GM19043 (cell line): ENCODE measurements at regions not wholly inside any gene's neighbourhood (a gene's known extent, or its start where the extent isn't known, plus 50 kb on each side); places are given as distances from the start of the nearest gene placed in this dataset.

Source experiments
- ATAC-seq: cut with Tn5 transposase; IDR thresholded peaks from one replicate; pipeline ENCODE4 v1.9.1; 2021; ENCODE audit warnings: low read depth; ENCODE audit not compliant: unreplicated experiment

DNA sequence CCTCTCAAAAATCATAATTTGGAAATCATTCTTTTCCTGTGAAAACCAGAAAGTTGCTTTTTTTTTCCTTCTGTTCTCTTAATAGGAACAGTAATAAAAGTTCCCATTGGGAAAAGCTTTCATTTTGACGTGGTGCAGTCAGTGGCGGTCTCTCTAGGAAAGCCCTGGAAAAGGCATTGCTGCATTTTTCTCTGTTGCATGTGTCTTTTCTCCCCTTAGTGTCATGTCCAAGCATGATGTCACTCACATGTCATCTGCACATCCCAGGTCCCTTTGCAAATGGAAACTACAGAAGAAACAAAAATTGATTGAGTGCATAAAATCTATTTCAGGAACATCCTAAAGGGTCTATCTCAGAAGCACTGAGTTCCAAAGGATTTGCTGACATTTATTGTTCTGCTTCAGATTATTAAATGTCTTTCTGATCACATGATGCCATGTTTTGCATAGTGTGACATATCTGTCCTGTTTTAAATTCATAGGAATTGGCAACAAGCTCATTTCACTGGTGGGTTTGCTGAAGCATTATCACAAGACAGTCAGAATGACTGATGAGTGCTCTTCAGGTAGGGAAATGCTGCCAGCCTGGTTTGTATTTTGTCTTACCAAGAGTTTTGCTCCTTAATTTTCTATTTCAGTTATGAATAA lies 208.7 kb downstream of the SOX4 start:
- ATAC-seq, result no peak

DNA sequence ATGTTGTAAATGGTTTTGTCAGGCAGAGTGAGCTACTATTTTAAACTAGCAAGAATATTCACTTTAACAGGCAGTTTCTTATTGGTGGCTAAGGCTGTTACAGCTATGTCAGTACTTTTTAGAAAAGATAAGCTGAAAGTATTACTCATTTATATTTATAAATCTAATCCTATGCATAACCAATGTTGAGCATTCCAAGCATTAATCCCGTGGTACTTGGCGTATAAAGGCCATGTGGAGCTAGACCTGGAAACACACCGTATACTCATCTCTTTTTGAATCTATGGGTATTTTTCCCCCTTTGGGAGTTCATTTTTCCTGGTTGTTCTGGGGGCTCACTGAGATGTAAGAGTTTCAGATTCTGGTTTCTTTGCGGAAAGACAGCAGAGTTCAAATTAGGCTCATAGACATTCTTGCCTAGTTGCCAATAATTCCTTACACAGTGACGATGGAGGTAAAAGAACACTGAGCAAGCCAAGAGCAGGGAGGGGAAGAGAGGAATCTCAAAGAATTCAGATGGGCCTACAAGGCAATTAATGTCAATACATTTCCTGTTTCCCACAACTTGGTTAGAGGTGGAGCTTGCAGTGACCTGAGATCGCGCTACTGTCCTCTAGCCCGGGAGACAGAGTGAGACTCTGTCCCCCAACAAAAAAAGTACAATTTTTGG lies 211.5 kb downstream of the SOX4 start:
- no peak for ATAC-seq

DNA sequence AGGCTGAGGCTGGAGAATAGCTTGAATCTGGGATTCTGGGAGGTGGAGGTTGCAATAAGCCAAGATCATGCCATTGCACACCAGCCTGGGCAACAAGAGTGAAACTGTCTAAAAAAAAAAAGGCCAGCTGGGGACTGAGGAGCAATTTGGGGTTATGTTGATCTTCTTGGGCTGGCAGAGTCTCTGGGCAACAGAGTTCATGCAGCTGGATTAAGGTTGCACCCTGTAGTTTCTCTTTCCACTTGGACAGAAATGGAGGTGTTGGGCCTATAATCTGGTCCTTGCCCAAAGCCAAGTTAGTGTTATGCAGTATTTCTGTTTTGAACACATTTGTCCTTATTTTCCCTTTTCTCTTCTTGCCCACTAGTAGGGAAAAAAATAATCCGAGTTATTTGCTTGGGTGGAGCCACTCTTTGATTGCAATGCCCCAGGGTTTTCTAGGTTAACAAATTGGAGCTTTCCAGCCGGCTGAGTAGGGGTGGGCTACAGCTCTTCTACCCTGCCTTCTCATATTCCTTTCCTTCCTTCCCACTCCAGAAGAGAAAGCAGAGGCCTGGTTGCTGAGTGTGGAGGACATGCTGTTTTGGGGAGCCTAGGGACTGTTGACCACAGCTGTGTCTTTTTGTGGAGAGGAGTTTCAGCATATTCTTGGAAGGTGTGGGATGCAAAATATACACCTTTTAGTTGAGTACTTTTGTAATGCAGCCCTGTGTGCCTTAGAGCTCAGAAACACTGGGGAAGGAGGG lies 213.9 kb downstream of the SOX4 start:
- no peak for ATAC-seq

DNA sequence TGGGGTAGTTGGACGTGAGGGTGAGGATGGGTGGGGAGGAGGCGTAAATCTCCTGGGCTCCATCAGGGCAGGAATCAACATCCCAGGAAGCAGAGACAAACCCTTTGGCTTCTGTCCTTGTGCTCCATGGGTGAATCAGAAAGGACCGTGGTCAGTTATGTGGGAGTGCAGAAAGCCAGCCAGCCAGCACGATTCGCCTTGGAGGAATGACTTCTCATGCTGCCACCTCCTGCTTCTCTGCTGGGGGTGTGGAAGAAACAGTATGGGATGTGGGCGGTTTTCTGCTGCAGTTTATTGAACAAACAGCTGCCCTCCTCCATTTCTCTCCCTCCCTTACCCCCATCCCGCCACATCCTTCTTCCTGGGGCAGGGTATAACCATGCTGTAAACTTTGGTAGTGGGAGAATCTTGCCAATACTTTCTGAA lies 214.5 kb downstream of the SOX4 start:
- ATAC-seq, result no peak

DNA sequence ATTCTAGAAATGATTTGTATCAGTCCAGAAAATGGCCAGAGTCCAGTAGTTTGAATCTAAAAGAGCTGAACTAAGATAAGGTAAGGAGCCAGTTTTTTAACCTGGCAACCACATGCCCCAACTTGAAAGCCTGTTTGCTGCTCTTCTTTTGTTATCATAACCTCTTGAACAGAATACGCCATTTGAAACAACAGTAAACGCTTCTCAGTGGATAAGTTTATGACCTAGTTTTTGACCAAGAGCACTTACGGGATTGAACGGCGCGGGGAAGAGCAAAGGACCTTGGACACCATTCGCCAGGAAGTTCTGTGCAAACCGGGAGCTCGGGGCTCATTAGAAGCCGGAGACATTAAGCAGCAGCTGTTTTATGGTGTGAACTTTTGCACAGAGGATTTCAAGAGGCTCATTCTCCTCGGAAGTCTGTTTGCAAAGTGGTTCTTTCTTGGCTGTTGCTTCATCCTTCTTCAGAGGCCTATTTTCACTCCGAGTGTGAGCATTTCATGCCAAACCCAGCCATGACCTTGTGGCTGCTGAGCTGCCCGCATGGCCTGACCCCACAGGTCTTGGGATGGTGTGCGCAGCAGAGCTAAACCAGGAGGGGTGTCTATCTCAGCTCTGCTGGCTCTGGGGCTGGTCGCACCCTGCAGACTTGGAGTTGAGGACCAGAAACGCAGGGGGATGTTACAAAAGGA lies 215.1 kb downstream of the SOX4 start:
- no peak for ATAC-seq

DNA sequence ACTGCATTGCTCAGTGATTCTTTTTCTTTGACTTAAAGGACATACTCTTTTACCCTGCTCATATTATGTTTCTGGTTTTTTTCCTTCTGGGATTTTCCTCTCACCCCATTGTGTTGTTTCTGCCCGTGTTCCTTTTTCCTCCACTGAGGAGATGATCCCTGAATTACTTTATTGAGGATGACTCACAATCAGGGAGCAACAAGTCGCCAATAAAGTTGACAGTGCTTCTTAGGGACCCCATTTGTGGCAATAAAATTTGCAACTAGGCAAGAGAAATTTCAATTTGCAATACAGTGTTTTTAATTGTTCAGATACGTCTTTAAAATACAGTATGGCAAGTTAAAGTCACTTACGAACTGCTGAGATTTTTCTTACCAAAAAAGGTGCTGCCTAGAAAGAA lies 217.9 kb downstream of the SOX4 start:
- ATAC-seq, result no peak

DNA sequence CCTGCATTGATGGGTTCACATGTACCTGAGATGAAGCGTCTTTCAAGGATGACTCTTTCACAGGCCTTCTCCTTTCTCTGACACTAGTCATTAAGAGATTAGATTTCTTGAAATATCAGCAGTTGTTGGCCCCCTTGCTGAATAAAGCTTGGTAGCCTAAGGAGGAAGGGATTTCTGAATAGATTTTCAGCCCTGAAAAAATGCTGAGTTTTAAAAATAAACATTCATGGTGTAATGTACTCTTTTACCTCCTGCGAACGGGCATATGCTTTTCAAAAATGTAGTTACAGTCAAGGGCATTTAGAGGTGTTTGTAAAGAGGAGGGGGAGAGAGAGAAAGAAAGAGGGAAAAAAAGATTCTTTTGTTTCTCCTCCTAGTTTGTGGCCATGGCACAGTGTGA lies 222.7 kb downstream of the SOX4 start:
- no peak for ATAC-seq

DNA sequence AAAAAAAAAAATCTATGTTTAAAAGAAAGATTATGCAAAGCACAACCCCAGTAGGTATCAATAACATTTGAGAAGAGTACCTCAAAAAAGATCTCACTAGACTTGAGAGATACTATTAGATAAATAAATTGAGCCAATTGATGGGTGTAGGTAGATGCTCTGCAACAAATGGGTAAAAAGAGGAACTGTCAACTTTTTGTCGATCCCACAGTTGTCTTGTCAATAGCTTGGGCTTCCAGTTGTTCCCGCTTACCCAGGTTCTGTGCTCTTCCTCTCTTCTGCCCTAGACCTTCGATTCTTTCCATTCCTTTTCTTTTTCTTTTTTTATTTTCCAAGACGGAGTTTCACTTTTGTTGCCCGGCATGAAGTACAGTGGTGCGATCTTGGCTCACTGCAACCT lies 226.9 kb downstream of the SOX4 start:
- ATAC-seq, result no peak

DNA sequence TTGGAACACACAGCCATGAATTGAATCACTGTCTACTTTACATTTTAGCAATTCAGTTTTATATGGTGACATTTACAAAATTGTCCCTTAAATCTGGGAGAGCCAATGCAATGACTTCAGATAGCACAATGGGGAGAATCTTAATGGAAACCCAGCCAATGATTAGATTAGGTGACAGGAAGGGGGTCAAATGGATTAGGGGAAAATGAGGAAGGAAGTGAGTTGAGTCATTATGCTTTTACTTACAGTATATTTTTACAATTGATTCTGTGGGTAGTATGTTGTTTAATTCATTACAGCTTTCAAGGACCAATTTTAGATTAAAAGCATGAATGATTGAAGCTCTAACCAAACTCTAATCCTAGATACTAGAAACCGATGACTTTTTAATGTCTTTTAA lies 229.8 kb downstream of the SOX4 start:
- ATAC-seq, result no peak

DNA sequence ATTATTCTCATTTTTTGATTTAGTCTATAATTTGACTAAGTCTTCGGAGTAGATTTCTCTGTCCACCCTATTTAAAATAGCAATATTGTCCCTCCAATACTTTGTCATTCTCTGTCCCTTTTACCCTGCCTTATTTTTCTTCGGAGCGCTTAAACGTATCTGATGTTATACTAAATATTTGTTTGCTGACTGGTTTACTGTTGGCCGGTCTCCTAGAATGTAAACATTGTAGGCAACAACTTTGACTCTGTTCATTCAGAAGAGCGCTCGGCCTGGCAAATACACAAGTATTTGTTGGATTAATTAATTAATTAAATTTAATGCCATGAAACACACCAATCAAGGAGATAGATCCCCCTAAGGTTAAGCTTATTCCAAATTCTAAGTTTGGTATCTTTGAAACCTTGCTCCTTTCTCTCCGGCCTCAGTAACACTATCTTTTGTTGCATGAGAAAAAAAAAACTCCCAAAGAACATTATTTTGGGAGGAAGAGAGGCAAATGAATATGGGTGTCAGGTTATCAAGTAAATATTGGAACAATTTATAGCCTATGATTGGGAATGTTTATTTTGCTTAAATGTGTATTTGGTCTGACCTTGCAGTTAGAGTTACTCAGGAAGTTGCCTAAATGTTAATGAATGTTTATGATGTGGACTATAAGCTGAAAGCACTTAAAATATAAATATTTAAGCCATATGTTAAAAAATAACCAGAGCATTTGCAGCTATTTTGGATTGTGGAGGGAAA lies 231.1 kb downstream of the SOX4 start:
- ATAC-seq, result no peak

DNA sequence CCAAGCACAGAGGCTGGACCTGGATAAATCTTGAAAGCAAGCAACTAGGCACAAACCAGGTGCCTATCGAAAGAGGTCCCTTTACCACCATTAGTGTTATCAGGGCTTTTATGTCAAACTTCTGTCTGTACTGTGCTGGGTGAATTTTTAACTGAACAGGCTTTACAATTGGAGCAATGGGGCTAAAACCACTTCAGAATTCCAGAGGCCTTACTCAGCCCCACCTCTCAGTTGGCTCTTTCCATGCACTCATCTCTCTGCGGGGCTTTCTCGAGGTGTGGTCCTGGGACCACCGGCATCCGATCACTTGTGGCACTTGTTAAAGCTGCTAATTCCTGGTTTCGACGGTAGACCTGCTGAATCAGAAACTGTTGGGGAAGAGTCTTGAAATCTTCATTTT lies 232.5 kb downstream of the SOX4 start:
- no peak for ATAC-seq

DNA sequence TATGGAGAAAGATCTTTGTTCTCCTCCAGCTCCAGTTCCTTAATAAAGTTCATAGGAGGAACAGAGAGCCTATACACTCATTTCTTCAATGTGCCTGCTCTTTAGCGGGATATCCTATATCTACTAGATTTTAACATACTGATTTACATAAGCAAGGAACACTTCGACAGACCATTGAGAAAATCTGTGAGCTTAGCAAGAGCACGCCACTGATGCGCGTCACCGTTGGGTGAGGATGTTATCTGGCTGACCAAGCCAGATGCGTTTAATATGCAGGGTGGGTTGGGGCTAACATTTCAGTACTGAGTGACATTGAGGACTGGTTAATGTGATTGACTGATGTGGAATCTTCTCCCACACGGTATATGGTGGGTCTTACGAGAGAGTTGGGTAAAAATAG lies 233.4 kb downstream of the SOX4 start:
- no peak for ATAC-seq

DNA sequence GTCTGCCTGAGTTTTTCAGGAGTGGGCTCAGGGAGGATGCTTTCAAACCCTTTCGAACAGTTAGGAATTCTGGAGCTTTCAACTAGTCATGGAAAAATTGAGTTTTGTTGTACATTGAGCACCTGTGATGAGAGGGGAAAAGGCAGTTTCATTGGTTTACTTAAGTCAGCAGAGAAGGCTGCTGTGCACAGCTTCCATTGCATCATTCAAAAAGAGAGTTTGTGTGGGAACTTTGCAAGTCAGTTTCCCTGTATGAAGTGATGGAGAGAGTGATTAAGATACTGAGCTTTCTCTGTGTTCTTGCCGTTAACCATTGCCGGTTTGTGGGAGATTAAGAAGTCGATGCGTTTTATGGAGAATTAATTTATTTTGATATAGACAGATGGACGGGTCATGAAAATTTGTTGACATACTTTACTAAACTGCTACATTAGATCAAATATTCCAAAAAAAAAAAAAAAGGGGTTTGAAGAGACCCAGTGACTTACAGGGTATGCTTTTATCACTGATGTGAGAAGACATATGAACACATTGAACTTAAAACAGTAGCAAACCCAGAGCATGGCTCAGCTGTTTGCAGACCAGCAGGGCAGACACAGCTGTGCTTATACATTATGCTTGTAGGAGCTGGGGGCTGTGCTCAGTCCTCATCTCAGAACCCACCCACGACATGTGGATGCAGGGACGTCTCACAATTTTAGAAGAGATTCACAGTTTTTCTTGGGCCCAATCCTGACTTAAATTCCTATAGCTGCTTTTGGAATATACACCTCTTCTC lies 234.1 kb downstream of the SOX4 start:
- no peak for ATAC-seq

DNA sequence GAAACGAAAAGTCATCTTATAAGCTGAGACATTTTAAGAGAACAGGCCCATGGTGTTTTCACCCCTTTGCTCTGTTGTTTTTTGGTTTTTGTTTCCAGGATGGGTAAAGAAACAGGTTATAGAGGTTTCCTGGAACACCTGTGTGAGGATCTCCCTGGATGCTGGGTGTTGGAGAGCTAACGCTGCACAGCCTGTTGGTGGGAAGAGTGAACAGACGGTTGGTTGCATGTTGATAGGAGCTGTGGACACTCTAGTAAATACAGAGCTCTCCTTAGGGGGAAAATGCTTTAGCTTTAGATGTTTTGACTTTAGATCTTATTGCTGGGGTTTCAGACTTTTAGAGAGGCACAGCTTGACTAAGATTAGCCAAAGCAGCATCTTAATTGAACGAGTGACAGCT lies 235.2 kb downstream of the SOX4 start:
- ATAC-seq, result no peak

DNA sequence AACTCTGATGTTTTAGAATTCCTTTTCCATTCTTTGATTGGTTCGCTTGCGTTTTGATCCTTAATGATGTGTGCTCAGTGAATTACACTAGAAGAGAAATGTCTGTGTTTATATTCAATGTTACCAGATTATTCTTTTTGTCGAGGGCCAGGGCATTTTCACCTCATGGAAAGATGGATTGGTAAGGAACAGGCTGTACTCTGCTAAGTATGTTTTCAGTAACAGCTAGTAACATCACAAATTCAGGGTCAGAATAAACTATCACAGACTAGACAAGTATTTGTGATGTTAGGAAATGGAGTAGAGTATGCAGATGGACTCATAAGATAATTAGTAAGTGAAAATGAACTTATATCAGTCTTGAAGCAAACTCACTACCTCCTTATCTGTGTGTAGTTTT lies 235.6 kb downstream of the SOX4 start:
- no peak for ATAC-seq

DNA sequence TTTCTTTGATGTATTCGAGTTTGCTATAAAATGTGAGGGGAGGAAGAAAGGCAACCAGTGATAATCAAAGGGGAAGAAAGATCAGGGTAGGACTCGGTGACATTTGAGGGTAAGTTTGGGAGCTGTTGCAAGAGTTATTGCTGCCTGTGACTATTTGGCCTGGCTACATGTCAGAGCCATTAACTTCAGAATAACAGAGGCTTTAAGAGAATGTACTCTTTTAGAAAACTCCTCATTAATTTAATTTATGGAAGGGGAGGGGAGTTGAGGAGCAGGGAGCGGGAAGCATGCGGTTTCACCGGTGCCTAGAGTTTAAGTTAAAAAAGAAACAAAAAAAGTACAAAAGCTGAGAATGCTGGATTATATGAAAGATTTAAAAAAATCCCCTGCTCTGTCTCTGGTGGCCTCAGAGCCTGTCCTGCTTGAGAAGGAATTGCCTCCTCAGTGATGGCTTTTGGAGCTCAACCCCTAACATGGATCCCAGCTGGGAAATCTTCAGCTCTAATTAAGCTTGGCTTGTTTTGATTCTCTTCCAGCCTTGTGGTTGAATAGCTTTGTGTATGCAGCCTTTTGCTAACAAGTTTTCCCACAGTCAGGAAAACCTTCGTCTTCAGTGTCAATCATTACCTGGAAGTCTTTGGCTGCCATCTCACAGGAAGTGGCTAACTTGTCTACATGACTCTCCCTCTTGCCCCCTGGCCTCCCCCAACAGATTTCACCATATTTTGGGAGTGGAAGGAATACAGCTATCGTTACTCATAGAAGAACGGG lies 238.2 kb downstream of the SOX4 start:
- no peak for ATAC-seq

DNA sequence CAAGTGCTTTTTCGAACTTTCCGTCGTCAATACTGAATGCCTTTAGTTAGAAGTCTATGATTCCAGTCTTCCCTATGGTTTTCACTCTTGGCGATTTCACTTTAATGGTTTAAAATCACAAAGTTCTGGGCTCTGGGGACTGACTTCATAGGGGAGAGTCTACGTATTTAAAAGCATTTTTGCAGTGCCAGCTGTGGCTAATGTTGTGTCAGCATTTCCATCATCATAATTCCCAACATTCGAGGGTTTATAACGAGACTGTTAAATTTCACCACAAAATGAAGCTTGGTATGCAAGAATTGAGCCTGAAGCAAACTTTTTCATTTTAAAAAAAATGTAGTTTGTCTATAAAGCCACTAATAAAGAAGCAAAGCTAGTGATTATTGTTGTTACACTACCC lies 242.7 kb downstream of the SOX4 start:
- no peak for ATAC-seq

DNA sequence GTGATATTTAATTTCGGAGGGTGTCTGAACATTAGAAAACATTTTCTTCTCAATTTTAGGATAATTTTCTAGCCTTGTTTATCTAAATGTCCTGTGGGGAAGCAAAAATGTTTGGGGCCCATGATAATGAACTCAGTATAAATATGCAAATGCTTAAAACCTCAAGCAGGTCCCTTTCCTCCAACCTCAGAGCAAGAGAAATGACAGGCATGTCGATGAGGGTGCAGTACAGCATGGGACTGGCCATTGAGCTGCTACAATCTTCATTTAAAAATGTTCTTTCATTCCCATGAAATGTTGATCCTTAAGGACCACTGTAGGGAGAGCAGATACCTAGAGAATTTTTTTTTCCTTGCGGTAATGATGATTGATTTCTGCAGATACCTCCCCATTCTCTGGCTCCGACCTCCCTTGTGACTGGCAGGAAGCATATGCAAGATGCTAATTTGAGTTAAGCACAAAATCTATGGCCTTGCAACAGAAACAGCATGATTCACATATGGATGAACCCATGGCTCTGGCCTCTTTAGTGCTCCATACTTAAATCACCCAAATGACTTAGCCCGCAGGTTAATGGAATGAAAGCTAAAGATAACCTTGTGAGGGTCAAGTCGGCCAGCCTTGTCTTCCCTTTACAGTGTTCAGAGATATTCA lies 243.3 kb downstream of the SOX4 start:
- ATAC-seq, result no peak

DNA sequence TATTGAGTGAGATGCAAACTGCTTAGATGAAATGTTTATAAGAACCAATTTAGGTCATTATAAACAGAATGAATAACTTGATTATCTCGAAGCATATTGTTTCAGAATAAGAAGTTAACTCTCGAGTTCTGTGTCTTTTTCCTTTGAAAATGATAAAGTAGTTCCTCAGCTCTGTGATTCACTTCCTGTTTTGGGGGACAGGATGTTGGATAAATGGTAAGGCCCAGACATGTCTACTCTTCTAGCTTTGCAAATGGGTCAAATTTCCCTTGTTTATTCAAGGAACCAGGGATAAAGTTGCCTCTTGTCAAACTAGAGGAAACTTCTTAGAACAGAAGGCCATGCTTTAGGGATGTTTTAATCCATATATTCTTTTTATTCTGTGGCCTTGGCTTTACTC lies 246.9 kb downstream of the SOX4 start:
- no peak for ATAC-seq
